ENCODE measurements at regions not wholly inside any gene's neighbourhood (a gene's known extent, or its start where the extent isn't known, plus 50 kb on each side); places are given as distances from the start of the nearest gene placed in this dataset.

DNA sequence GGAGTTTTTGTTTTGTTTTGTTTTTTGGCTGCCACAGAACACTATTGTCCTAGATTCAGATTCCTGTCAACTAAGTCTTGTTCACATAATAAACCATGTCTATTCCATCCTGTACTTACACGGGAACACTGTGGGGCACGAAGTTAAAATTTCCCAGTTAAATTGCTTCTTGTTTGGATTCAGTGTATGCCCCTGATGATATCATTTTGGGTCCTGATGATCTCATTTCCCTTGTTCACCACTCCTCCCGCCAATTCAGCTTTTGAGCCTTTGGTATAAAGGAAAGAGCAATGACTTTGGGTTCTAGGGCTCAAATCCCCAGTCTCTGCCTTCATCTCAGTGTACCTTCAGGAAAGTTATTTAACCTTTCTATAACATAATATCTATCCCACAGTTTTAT lies 333.5 kb downstream of the FBXW7 start:
- Histone ChIP-seq H3K4me3 (ENCODE audit: low read depth, low read length) (no peak overlapping the region), H3K36me3 (ENCODE audit: control insufficient read depth, insufficient read depth, low read length) (no peaks in the 10 kb centered on the region), H3K27me3 (ENCODE audit: control insufficient read depth, insufficient read depth, low read length) (no peaks in the 10 kb centered on the region)
- no peak for TF ChIP-seq CTCF (IDR thresholded peaks at IDR 0.05; ENCODE audit: insufficient read depth, low read length, poor library complexity, severe bottlenecking)
- DNase-seq (ENCODE audit: low read depth): no peak

GRCh38 chr4:152200511-152201333 lies 335.2 kb downstream of the FBXW7 start:
- DNase-seq (ENCODE audit: low read depth): no peak
- no peak overlapping the region for H3K4me3 ChIP-seq (ENCODE audit: low read depth, low read length)
- H3K36me3 ChIP-seq (ENCODE audit: control insufficient read depth, insufficient read depth, low read length): no peaks in the 10 kb centered on the region
- TF ChIP-seq CTCF (IDR thresholded peaks at IDR 0.05; ENCODE audit: insufficient read depth, low read length, poor library complexity, severe bottlenecking): no peak
- H3K27me3 ChIP-seq (ENCODE audit: control insufficient read depth, insufficient read depth, low read length): no peaks in the 10 kb centered on the region

DNA sequence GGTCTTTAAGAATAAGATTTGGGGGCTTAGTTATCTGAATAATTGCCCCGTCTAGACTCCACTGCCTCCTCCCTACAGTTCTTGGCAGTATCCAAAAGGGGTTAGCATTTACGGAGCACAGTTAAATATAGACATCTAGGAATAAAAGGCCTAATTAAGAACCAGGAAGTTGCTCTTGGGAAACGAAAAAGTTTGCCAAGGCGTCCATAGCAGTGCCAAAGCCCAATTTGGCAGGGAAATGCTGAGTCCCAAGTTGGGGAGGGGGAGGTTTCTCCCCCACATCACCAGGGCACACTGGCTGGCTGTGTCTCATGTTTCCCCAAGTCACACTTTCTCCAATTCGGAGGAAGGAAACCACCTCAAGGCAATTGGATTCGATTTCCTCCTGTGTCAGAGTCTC lies 338.7 kb downstream of the FBXW7 start:
- no peak for DNase-seq (ENCODE audit: low read depth)
- no peaks in the 10 kb centered on the region for H3K27me3 ChIP-seq (ENCODE audit: control insufficient read depth, insufficient read depth, low read length)
- no peak overlapping the region for H3K4me3 ChIP-seq (ENCODE audit: low read depth, low read length)
- H3K36me3 ChIP-seq (ENCODE audit: control insufficient read depth, insufficient read depth, low read length): no peaks in the 10 kb centered on the region
- no peak for TF ChIP-seq CTCF (IDR thresholded peaks at IDR 0.05; ENCODE audit: insufficient read depth, low read length, poor library complexity, severe bottlenecking)

DNA sequence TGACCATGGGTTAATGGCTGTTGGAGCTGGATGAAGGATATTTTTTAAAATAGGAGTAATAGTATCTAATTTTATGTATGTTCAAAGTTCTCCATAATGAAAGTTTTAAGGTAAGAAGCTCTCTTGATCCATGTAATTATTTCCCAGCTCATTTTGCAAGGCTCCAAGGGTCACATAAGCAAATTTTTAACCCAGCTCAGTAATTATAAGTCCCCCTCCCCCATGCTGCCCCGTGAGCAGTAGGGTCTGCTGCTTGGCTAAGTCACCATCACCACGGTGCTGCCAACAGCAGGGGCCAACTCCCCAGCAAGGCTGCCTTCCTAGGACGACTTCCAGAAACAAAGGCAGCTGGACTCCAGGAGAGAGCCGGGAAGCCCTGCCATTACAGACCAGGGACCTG lies 340.0 kb downstream of the FBXW7 start:
- H3K4me3 ChIP-seq (ENCODE audit: low read depth, low read length): no peak overlapping the region
- H3K27me3 ChIP-seq (ENCODE audit: control insufficient read depth, insufficient read depth, low read length): no peaks in the 10 kb centered on the region
- H3K36me3 ChIP-seq (ENCODE audit: control insufficient read depth, insufficient read depth, low read length): no peaks in the 10 kb centered on the region
- DNase-seq (ENCODE audit: low read depth): no peak
- no peak for TF ChIP-seq CTCF (IDR thresholded peaks at IDR 0.05; ENCODE audit: insufficient read depth, low read length, poor library complexity, severe bottlenecking)

GRCh38 chr4:152193059-152193458 lies 342.8 kb downstream of the FBXW7 start:
- no peak for DNase-seq (ENCODE audit: low read depth)
- H3K36me3 ChIP-seq (ENCODE audit: control insufficient read depth, insufficient read depth, low read length): no peaks in the 10 kb centered on the region
- H3K4me3 ChIP-seq (ENCODE audit: low read depth, low read length): no peak overlapping the region
- no peak for TF ChIP-seq CTCF (IDR thresholded peaks at IDR 0.05; ENCODE audit: insufficient read depth, low read length, poor library complexity, severe bottlenecking)
- no peaks in the 10 kb centered on the region for H3K27me3 ChIP-seq (ENCODE audit: control insufficient read depth, insufficient read depth, low read length)

GRCh38 chr4:152190907-152191306 lies 345.0 kb downstream of the FBXW7 start:
- TF ChIP-seq CTCF (IDR thresholded peaks at IDR 0.05; ENCODE audit: insufficient read depth, low read length, poor library complexity, severe bottlenecking): no peak
- no peaks in the 10 kb centered on the region for H3K27me3 ChIP-seq (ENCODE audit: control insufficient read depth, insufficient read depth, low read length)
- H3K36me3 ChIP-seq (ENCODE audit: control insufficient read depth, insufficient read depth, low read length): no peaks in the 10 kb centered on the region
- DNase-seq (ENCODE audit: low read depth): no peak
- no peak overlapping the region for H3K4me3 ChIP-seq (ENCODE audit: low read depth, low read length)
